ENCODE measurements at regions not wholly inside any gene's neighbourhood (a gene's known extent, or its start where the extent isn't known, plus 50 kb on each side); places are given as distances from the start of the nearest gene placed in this dataset.
"Not testable (repeated sequence)": the region's sequence is repeated elsewhere in the genome, so short reads cannot be mapped to it uniquely, and the experiment has no call there.

GRCh38 chr3:34169636-34170035 is 371.2 kb downstream of the PDCD6IP start:
- TF ChIP-seq CTCF, POLR2A (IDR thresholded peaks at IDR 0.05): not testable (repeated sequence)
